ENCODE measurements at regions not wholly inside any gene's neighbourhood (a gene's known extent, or its start where the extent isn't known, plus 50 kb on each side); places are given as distances from the start of the nearest gene placed in this dataset.
A peak's percentile ranks its signal among the peaks of the same experiment; 100 is the strongest.

GRCh38 chr13:85386424-85386823 is 412.8 kb downstream of the SLITRK6 start:
- no peak overlapping the region for H3K4me2 ChIP-seq (ENCODE audit: low read length)
- no peak for DNase-seq
- no peak overlapping the region for H3K9ac ChIP-seq (ENCODE audit: low read length)
- H3K27me3 ChIP-seq (ENCODE audit: low read length): no peaks in the 10 kb centered on the region
- no peaks in the 10 kb centered on the region for H3K79me2 ChIP-seq (ENCODE audit: low read length)
- peak overlapping the region; percentile 45; the same call in 1 of the 2 replicates for H2AFZ ChIP-seq (ENCODE audit: low read length)
- no peak for ATAC-seq
- no TSS peak for BruUV-seq (replicated peaks)
- no peaks in the 10 kb centered on the region for H4K20me1 ChIP-seq (ENCODE audit: low read length)
- no peaks in the 10 kb centered on the region for H3K36me3 ChIP-seq (ENCODE audit: low read depth, low read length)
- CTCF ChIA-PET: no interaction called here
- POLR2A ChIA-PET (ENCODE audit: unreplicated experiment): no interaction called here
- intact Hi-C loops (cut with micrococcal nuclease): no loop called here
- H3K9me3 ChIP-seq (ENCODE audit: low read length): no peaks in the 10 kb centered on the region
- H3K27ac ChIP-seq (ENCODE audit: low read length): no peak overlapping the region
- H3F3A ChIP-seq (ENCODE audit: low read length, unreplicated experiment): no peaks in the 10 kb centered on the region
- no peaks in the 10 kb centered on the region for H3K9me2 ChIP-seq (replicated peaks; ENCODE audit: low read length)
- no peak overlapping the region for H3K4me3 ChIP-seq (ENCODE audit: low read length)
- peaks cover 3% of the 10 kb centered on the region for H3K4me1 ChIP-seq (ENCODE audit: insufficient read depth, low read length)
- no peak for TF ChIP-seq EZH2 (IDR thresholded peaks at IDR 0.05; ENCODE audit: low read length, unreplicated experiment)
- TF ChIP-seq EZH2phosphoT487 (IDR thresholded peaks at IDR 0.05; ENCODE audit: borderline replicate concordance, low read length): no peak
- TF ChIP-seq, protein P1, sequence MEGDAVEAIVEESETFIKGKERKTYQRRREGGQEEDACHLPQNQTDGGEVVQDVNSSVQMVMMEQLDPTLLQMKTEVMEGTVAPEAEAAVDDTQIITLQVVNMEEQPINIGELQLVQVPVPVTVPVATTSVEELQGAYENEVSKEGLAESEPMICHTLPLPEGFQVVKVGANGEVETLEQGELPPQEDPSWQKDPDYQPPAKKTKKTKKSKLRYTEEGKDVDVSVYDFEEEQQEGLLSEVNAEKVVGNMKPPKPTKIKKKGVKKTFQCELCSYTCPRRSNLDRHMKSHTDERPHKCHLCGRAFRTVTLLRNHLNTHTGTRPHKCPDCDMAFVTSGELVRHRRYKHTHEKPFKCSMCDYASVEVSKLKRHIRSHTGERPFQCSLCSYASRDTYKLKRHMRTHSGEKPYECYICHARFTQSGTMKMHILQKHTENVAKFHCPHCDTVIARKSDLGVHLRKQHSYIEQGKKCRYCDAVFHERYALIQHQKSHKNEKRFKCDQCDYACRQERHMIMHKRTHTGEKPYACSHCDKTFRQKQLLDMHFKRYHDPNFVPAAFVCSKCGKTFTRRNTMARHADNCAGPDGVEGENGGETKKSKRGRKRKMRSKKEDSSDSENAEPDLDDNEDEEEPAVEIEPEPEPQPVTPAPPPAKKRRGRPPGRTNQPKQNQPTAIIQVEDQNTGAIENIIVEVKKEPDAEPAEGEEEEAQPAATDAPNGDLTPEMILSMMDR (conservative IDR thresholded peaks at IDR 0.05; ENCODE audit: low read depth, low read length): no peak

DNA sequence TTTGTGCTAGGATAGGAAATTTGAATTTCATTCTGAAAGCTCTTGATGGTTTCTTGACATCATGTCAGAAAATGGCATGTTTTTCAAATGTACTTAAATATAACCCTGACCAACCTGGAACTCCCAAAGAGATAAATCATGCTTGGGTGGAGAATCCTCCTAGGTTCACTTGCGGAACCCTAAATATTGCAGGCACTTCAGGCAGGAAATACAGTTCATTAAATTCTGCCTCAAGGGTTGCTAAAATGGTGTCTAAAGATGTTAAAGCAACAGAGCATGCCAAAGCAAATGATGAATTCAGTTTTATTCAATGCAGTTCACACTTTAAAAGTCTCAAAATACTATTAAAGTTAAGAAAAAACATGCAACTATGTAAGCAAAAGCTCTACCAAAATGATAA is 415.9 kb downstream of the SLITRK6 start:
- ATAC-seq (no peak), DNase-seq (no peak)
- ChIA-PET CTCF (no interaction called here), POLR2A (ENCODE audit: unreplicated experiment) (no interaction called here)
- Histone ChIP-seq H3K36me3 (ENCODE audit: low read depth, low read length) (no peaks in the 10 kb centered on the region), H3K79me2 (ENCODE audit: low read length) (no peaks in the 10 kb centered on the region), H3F3A (ENCODE audit: low read length, unreplicated experiment) (no peaks in the 10 kb centered on the region), H3K4me2 (ENCODE audit: low read length) (no peak overlapping the region), H3K27me3 (ENCODE audit: low read length) (no peaks in the 10 kb centered on the region), H3K9me2 (replicated peaks; ENCODE audit: low read length) (no peaks in the 10 kb centered on the region), H3K27ac (ENCODE audit: low read length) (no peak overlapping the region), H3K4me3 (ENCODE audit: low read length) (no peak overlapping the region), H3K9ac (ENCODE audit: low read length) (no peak overlapping the region), H3K4me1 (ENCODE audit: insufficient read depth, low read length) (peaks cover 12% of the 10 kb centered on the region), H4K20me1 (ENCODE audit: low read length) (no peaks in the 10 kb centered on the region), H3K9me3 (ENCODE audit: low read length) (no peaks in the 10 kb centered on the region), H2AFZ (ENCODE audit: low read length) (no peak overlapping the region)
- intact Hi-C loops (cut with micrococcal nuclease): no loop called here
- no peak for TF ChIP-seq EZH2phosphoT487 (IDR thresholded peaks at IDR 0.05; ENCODE audit: borderline replicate concordance, low read length)
- TF ChIP-seq, protein P1 (conservative IDR thresholded peaks at IDR 0.05; ENCODE audit: low read depth, low read length): no peak
- no peak for TF ChIP-seq EZH2 (IDR thresholded peaks at IDR 0.05; ENCODE audit: low read length, unreplicated experiment)
- BruUV-seq (replicated peaks): no TSS peak

- ChIA-PET CTCF (interaction anchor here (0.6 kb wide), 1 partner anchor 484 kb away, joined by 3 read pairs; no protein-coding TSS in a partner anchor), POLR2A (ENCODE audit: unreplicated experiment) (interaction anchor here (0.6 kb wide), 1 partner anchor 268 kb away, joined by 8 read pairs; no protein-coding TSS in a partner anchor)
- Histone ChIP-seq H3K4me1 (ENCODE audit: insufficient read depth, low read length) (peaks cover 18% of the 10 kb centered on the region), H3F3A (ENCODE audit: low read length, unreplicated experiment) (no peaks in the 10 kb centered on the region), H3K9me2 (replicated peaks; ENCODE audit: low read length) (no peaks in the 10 kb centered on the region), H3K27ac (ENCODE audit: low read length) (no peak overlapping the region), H3K79me2 (ENCODE audit: low read length) (no peaks in the 10 kb centered on the region), H3K9me3 (ENCODE audit: low read length) (no peaks in the 10 kb centered on the region), H3K36me3 (ENCODE audit: low read depth, low read length) (no peaks in the 10 kb centered on the region), H4K20me1 (ENCODE audit: low read length) (no peaks in the 10 kb centered on the region), H2AFZ (ENCODE audit: low read length) (no peak overlapping the region), H3K4me3 (ENCODE audit: low read length) (no peak overlapping the region), H3K9ac (ENCODE audit: low read length) (no peak overlapping the region), H3K4me2 (ENCODE audit: low read length) (peak overlapping the region; percentile 31; the same call in 1 of the 2 replicates), H3K27me3 (ENCODE audit: low read length) (no peaks in the 10 kb centered on the region)
- TF ChIP-seq EZH2phosphoT487 (IDR thresholded peaks at IDR 0.05; ENCODE audit: borderline replicate concordance, low read length) (no peak), EZH2 (IDR thresholded peaks at IDR 0.05; ENCODE audit: low read length, unreplicated experiment) (no peak)
- TF ChIP-seq, protein P1 (conservative IDR thresholded peaks at IDR 0.05; ENCODE audit: low read depth, low read length): no peak
- peak; percentile 70 for ATAC-seq
- BruUV-seq (replicated peaks): no TSS peak
- intact Hi-C loops (cut with micrococcal nuclease): no loop called here
- peak; percentile 57 for DNase-seq
These were observed 418.1 kb downstream of the SLITRK6 start for GRCh38 chr13:85381082-85381481.
